ENCODE measurements at regions not wholly inside any gene's neighbourhood (a gene's known extent, or its start where the extent isn't known, plus 50 kb on each side); places are given as distances from the start of the nearest gene placed in this dataset.

- H3K4me3 ChIP-seq (ENCODE audit: low read length), result no peak overlapping the region
- no peak overlapping the region for H2AFZ ChIP-seq (ENCODE audit: low read depth, low read length)
- H3K36me3 ChIP-seq (ENCODE audit: insufficient read depth, low read length), result no peaks in the 10 kb centered on the region
- no peaks in the 10 kb centered on the region for H3K9me3 ChIP-seq (ENCODE audit: low read length)
- no peaks in the 10 kb centered on the region for H3K4me1 ChIP-seq (ENCODE audit: insufficient read depth, low read length)
- H3K27me3 ChIP-seq (ENCODE audit: insufficient read depth, low read length), result no peaks in the 10 kb centered on the region
Observed at GRCh38 chr17:51527225-51527982, 267.1 kb downstream of the UTP18 start.

DNA sequence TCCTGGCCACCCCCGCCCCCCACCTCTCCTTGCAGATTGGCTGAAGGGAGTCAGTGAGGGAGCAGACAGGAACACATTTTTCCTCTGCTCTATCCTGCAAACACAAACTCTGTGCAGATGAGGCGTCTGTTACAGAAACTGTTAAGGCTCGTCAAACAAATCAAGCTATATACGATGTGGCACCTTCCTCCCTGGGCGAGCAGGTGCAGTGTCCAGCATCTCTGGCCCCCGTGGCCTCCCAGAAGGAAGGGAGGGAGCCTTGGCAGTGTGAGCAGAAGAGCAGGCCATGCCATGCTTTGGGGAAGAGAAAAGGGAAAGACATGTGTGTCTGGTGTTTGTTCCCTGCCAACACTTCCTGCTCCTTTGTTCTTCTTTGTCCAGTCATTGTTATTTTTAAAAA lies 267.8 kb downstream of the UTP18 start:
- Histone ChIP-seq H3K4me3 (ENCODE audit: low read length) (no peak overlapping the region), H2AFZ (ENCODE audit: low read depth, low read length) (no peak overlapping the region), H3K27me3 (ENCODE audit: insufficient read depth, low read length) (no peaks in the 10 kb centered on the region), H3K9me3 (ENCODE audit: low read length) (no peaks in the 10 kb centered on the region), H3K4me1 (ENCODE audit: insufficient read depth, low read length) (no peaks in the 10 kb centered on the region), H3K36me3 (ENCODE audit: insufficient read depth, low read length) (no peaks in the 10 kb centered on the region)

DNA sequence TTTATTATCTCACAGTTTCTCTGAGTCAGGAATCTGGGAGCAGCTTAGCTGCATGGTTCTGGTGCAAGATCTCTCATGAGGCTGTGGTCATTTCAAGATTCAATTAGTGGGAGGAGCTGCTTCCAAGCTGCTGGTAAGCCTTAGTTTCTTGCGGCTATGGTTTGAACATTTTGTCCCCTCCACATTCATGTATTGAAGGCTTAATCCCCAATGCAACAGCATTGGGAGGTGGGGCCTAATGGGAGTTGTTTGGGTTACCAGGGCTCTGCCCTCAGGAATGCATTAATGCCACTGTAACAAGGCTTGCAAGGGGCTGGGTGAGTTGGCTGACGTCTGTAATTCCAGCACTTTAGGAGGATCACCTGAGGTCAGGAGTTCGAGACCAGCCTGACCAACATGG lies 272.9 kb downstream of the UTP18 start:
- H3K36me3 ChIP-seq (ENCODE audit: insufficient read depth, low read length), result no peaks in the 10 kb centered on the region
- no peaks in the 10 kb centered on the region for H3K9me3 ChIP-seq (ENCODE audit: low read length)
- H2AFZ ChIP-seq (ENCODE audit: low read depth, low read length), result no peak overlapping the region
- H3K27me3 ChIP-seq (ENCODE audit: insufficient read depth, low read length), result no peaks in the 10 kb centered on the region
- no peaks in the 10 kb centered on the region for H3K4me1 ChIP-seq (ENCODE audit: insufficient read depth, low read length)
- no peak overlapping the region for H3K4me3 ChIP-seq (ENCODE audit: low read length)

DNA sequence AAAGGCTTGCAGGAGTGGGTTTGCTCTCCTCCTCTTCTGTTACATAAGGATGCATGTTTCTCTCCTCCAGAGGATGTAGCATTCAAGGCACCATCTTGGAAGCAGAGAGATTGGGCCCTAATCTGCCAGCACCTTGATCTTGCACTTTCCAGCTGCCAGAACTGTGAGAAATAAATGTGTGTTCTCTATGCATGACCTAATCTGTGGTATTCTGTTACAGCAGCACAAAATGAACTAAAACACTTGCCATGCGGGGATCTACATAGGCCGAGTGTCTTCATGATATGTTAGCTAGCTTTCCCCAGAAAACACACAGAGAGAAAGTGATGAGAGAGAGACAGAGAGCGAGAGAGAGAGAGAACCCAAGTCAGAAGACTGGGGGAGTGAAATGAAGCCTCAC lies 273.5 kb downstream of the UTP18 start:
- no peak overlapping the region for H2AFZ ChIP-seq (ENCODE audit: low read depth, low read length)
- H3K4me3 ChIP-seq (ENCODE audit: low read length), result no peak overlapping the region
- no peaks in the 10 kb centered on the region for H3K36me3 ChIP-seq (ENCODE audit: insufficient read depth, low read length)
- no peaks in the 10 kb centered on the region for H3K4me1 ChIP-seq (ENCODE audit: insufficient read depth, low read length)
- H3K27me3 ChIP-seq (ENCODE audit: insufficient read depth, low read length), result no peaks in the 10 kb centered on the region
- H3K9me3 ChIP-seq (ENCODE audit: low read length), result no peaks in the 10 kb centered on the region

- no peaks in the 10 kb centered on the region for H3K36me3 ChIP-seq (ENCODE audit: insufficient read depth, low read length)
- no peak overlapping the region for H2AFZ ChIP-seq (ENCODE audit: low read depth, low read length)
- H3K27me3 ChIP-seq (ENCODE audit: insufficient read depth, low read length), result no peaks in the 10 kb centered on the region
- H3K4me3 ChIP-seq (ENCODE audit: low read length), result no peak overlapping the region
- no peaks in the 10 kb centered on the region for H3K4me1 ChIP-seq (ENCODE audit: insufficient read depth, low read length)
- no peaks in the 10 kb centered on the region for H3K9me3 ChIP-seq (ENCODE audit: low read length)
Observed at GRCh38 chr17:51536627-51537026, 276.3 kb downstream of the UTP18 start.

GRCh38 chr17:51537996-51538550 lies 277.7 kb downstream of the UTP18 start:
- Histone ChIP-seq H3K36me3 (ENCODE audit: insufficient read depth, low read length) (no peaks in the 10 kb centered on the region), H3K27me3 (ENCODE audit: insufficient read depth, low read length) (no peaks in the 10 kb centered on the region), H3K9me3 (ENCODE audit: low read length) (no peaks in the 10 kb centered on the region), H3K4me3 (ENCODE audit: low read length) (no peak overlapping the region), H2AFZ (ENCODE audit: low read depth, low read length) (no peak overlapping the region), H3K4me1 (ENCODE audit: insufficient read depth, low read length) (no peaks in the 10 kb centered on the region)

DNA sequence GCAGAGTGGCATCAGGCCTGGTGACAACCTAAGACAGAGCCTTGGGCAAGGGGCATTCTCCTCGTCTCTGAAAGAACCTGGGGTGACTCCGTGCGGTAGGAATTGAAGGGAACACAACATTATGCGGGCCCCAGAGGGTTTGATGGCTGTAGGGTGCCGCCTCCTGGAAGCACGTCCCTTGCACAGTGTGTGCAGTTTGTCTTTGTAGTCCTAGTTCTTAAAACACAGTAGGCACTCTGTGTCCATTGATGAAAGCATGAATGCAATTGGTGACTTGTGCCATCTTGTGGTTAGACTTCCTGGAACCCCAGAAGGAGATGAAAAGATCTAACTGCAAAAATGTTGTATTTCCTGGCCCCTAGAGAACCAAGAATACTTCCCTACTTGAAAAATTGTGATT lies 279.8 kb downstream of the UTP18 start:
- Histone ChIP-seq H2AFZ (ENCODE audit: low read depth, low read length) (no peak overlapping the region), H3K4me3 (ENCODE audit: low read length) (no peak overlapping the region), H3K4me1 (ENCODE audit: insufficient read depth, low read length) (no peaks in the 10 kb centered on the region), H3K36me3 (ENCODE audit: insufficient read depth, low read length) (no peaks in the 10 kb centered on the region), H3K27me3 (ENCODE audit: insufficient read depth, low read length) (no peaks in the 10 kb centered on the region), H3K9me3 (ENCODE audit: low read length) (no peaks in the 10 kb centered on the region)

DNA sequence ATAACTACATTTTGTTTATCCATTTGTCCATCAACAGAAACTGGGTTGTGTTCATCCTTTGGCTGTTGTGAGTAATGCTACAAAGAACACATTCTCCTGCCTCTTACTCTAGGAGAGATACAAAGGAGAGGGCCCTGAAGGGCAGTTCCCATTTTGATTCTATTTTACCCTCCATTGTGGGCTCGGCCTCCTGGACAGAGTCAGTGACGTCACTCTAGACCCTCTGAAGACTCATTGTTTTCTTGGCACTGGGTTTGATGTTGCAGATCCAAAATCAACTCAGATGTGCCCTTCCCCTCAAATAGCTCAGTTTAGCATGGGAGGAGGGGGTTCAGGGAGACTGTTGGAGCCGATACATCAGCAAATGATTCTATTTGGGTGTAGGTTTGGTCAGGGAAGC lies 280.9 kb downstream of the UTP18 start:
- Histone ChIP-seq H3K4me1 (ENCODE audit: insufficient read depth, low read length) (no peaks in the 10 kb centered on the region), H3K27me3 (ENCODE audit: insufficient read depth, low read length) (no peaks in the 10 kb centered on the region), H3K36me3 (ENCODE audit: insufficient read depth, low read length) (no peaks in the 10 kb centered on the region), H3K9me3 (ENCODE audit: low read length) (no peaks in the 10 kb centered on the region), H2AFZ (ENCODE audit: low read depth, low read length) (no peak overlapping the region), H3K4me3 (ENCODE audit: low read length) (no peak overlapping the region)

- no peaks in the 10 kb centered on the region for H3K4me1 ChIP-seq (ENCODE audit: insufficient read depth, low read length)
- no peak overlapping the region for H2AFZ ChIP-seq (ENCODE audit: low read depth, low read length)
- H3K9me3 ChIP-seq (ENCODE audit: low read length), result no peaks in the 10 kb centered on the region
- no peaks in the 10 kb centered on the region for H3K27me3 ChIP-seq (ENCODE audit: insufficient read depth, low read length)
- H3K36me3 ChIP-seq (ENCODE audit: insufficient read depth, low read length), result no peaks in the 10 kb centered on the region
- no peak overlapping the region for H3K4me3 ChIP-seq (ENCODE audit: low read length)
Observed at GRCh38 chr17:51546114-51546513, 285.8 kb downstream of the UTP18 start.

DNA sequence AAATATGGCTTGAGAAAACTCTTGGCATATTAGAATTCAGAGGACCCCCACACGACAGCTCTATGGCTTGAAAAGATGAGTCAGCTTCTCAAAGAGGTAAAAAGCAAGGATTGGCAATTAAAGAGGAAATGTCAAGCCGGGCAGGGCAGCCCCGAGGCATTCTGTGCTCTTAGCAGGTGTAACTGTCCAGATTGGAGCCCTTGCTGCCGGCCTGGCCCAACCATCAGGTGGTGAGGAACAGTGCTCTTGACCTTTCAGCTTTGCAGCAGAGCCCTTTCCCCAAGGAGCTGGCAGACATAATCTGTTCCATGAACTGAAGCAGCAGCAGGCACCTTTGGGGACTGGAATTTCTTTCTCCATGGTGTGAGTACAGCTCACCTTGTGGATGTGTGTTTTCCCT lies 287.8 kb downstream of the UTP18 start:
- no peaks in the 10 kb centered on the region for H3K27me3 ChIP-seq (ENCODE audit: insufficient read depth, low read length)
- no peak overlapping the region for H3K4me3 ChIP-seq (ENCODE audit: low read length)
- H3K36me3 ChIP-seq (ENCODE audit: insufficient read depth, low read length), result no peaks in the 10 kb centered on the region

GRCh38 chr17:51555153-51555552 lies 294.8 kb downstream of the UTP18 start:
- H3K36me3 ChIP-seq (ENCODE audit: insufficient read depth, low read length), result no peaks in the 10 kb centered on the region
- H3K9me3 ChIP-seq (ENCODE audit: low read length), result no peaks in the 10 kb centered on the region
- H3K27me3 ChIP-seq (ENCODE audit: insufficient read depth, low read length), result no peaks in the 10 kb centered on the region
- no peak overlapping the region for H3K4me3 ChIP-seq (ENCODE audit: low read length)
- no peak overlapping the region for H2AFZ ChIP-seq (ENCODE audit: low read depth, low read length)
- no peaks in the 10 kb centered on the region for H3K4me1 ChIP-seq (ENCODE audit: insufficient read depth, low read length)

More for the DNA sequence above, 287.8 kb downstream of the UTP18 start:
- Histone ChIP-seq H2AFZ (ENCODE audit: low read depth, low read length) (no peak overlapping the region), H3K4me1 (ENCODE audit: insufficient read depth, low read length) (no peaks in the 10 kb centered on the region), H3K9me3 (ENCODE audit: low read length) (no peaks in the 10 kb centered on the region)

DNA sequence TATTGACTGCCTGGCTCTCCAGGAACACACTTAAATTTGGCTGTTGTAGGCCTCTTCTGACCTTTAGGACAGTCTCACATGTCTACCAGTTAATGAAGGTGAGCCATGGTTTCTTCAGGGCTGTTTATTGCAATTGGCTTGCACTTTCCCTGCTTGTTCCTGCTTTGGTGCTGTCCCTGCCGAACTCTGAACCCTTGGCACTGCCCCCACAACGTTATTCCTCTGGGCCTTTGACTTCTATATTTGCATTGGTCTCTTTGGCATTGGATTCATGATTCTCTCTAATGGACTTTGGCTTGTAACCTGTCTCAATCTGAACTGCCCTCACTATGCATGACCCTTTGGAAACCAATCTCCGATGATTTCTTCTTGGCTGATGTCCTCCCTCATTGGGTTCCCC lies 299.4 kb downstream of the UTP18 start:
- no peak overlapping the region for H2AFZ ChIP-seq (ENCODE audit: low read depth, low read length)
- H3K27me3 ChIP-seq (ENCODE audit: insufficient read depth, low read length), result peaks cover 2% of the 10 kb centered on the region

DNA sequence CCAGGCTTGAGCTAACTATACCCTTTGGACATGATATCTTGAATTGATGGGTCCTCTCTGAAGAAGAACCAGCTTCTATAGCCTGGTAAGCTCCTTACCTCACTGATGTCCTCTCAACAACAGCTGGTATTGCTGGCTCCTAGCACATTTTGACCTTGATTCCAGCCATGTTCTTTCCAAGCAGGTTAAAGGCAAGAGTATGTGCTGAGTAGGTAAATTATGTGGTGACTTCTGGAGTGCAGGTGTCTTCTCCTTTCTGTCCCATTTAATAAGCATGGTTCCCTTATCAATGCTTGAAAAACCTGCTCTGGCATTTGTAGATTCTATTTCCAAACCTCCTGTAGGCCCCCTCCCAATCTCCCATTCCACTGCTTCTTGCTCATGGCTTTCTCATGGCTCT lies 300.1 kb downstream of the UTP18 start:
- Histone ChIP-seq H2AFZ (ENCODE audit: low read depth, low read length) (no peak overlapping the region), H3K4me3 (ENCODE audit: low read length) (no peak overlapping the region), H3K9me3 (ENCODE audit: low read length) (no peaks in the 10 kb centered on the region), H3K27me3 (ENCODE audit: insufficient read depth, low read length) (peaks cover 2% of the 10 kb centered on the region), H3K4me1 (ENCODE audit: insufficient read depth, low read length) (no peaks in the 10 kb centered on the region), H3K36me3 (ENCODE audit: insufficient read depth, low read length) (no peaks in the 10 kb centered on the region)

More for the DNA sequence above, 299.4 kb downstream of the UTP18 start:
- Histone ChIP-seq H3K36me3 (ENCODE audit: insufficient read depth, low read length) (no peaks in the 10 kb centered on the region), H3K4me3 (ENCODE audit: low read length) (no peak overlapping the region), H3K9me3 (ENCODE audit: low read length) (no peaks in the 10 kb centered on the region), H3K4me1 (ENCODE audit: insufficient read depth, low read length) (no peaks in the 10 kb centered on the region)

GRCh38 chr17:51563961-51564360 lies 303.6 kb downstream of the UTP18 start:
- Histone ChIP-seq H2AFZ (ENCODE audit: low read depth, low read length) (no peak overlapping the region), H3K9me3 (ENCODE audit: low read length) (no peaks in the 10 kb centered on the region), H3K36me3 (ENCODE audit: insufficient read depth, low read length) (no peaks in the 10 kb centered on the region), H3K27me3 (ENCODE audit: insufficient read depth, low read length) (peaks cover 2% of the 10 kb centered on the region), H3K4me1 (ENCODE audit: insufficient read depth, low read length) (no peaks in the 10 kb centered on the region), H3K4me3 (ENCODE audit: low read length) (no peak overlapping the region)
